GOT3 (cell line): ENCODE measurements at regions not wholly inside any gene's neighbourhood (a gene's known extent, or its start where the extent isn't known, plus 50 kb on each side); places are given as distances from the start of the nearest gene placed in this dataset.
"Not testable (repeated sequence)": the region's sequence is repeated elsewhere in the genome, so short reads cannot be mapped to it uniquely, and the experiment has no call there.

Experiments
- DNase-seq: peaks from one replicate; lab custom pipeline; 2025; ENCODE audit warnings: mixed read lengths; lab: John Stamatoyannopoulos, UW

DNA sequence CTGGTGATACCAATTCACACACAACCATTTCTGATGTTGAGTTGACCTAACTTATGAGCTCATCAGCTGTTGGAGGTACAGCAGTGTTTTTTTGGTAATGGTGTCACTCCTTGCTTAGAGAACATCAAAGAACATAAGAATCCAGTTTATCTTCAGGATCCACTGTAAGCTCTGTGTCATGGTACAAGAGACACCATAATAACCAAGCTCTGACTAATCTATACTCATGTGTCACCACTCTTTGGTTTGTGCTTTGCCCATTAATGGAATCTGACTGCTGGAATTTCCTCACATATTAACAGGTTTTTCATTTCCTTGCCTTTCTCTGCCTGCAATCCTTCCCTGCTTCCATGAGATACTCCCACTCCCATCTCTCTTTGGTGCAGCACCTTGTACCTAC lies 735.1 kb upstream of the LCORL start:
- no peak for DNase-seq

DNA sequence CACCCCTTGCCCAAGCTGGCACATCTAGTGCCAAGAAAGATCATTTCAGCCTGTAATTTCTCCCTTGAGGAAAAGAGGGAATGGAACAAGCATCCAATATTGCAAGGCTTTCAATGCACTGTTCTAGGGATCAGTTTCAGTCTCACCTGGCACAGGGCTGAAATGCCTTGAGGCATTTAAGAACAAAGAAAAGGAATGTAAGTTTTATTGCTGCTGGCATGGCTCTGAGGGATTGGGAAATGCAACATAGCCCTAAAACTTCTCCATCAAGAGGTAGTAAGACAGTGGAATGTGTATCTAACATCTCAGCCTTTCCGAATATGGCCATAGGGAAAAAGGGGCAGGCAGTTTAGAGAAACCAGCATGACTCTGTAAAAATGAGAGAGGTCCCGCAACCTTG lies 732.6 kb upstream of the LCORL start:
- no peak for DNase-seq

DNA sequence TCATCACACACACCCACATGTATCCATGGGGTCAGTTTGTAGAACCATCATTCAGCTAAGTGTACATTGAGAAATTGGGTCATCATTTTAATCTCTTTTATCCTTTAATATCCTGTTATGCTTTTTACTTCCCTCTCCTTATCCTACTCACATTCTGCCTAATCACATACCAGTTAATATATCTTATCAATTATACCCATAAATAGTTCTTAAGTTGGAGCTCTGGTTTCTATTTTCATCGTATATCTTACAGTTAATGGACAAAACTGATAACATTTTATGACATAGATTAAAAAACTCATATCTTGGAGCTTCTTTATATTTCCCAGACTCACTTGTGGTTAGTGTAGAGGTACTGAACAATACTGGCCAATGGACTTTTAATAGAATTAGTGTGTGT lies 729.5 kb upstream of the LCORL start:
- no peak for DNase-seq

DNA sequence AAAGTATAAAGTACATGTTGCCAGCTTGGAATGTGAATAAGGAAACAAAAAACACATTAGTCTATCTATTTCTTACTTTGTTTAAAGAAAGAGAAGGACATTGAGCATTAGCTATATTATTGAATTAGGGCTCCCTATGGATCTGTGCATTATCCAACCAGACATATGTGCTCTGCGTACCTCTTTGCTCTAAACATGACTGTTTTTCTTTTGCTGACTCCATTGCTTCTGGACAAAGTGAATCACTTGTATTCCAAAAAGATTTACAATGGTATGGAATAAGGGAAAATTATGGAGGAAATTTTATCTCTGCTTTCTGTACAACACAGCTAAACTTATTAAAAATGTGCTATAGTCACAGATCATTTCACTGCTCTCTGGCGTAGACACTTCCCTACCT lies 727.8 kb upstream of the LCORL start:
- DNase-seq, result no peak

DNA sequence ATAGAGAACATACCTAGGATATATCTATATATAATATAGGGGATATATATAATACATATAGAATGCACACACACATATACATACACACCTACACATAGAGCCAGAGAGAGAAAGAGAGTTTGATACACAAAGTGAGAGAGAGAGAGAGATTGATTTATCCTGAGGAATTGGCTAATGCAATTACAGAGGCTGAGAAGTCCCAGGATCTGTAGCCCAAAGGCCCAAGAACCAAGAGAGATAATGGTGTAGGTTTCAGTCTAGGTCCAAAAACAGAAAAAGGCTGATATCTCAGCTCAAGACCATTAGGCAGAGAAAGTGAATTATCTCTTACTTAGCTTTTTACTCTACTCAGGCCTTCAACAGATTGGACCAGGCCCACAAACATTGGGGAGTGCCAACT lies 715.0 kb upstream of the LCORL start:
- no peak for DNase-seq

DNA sequence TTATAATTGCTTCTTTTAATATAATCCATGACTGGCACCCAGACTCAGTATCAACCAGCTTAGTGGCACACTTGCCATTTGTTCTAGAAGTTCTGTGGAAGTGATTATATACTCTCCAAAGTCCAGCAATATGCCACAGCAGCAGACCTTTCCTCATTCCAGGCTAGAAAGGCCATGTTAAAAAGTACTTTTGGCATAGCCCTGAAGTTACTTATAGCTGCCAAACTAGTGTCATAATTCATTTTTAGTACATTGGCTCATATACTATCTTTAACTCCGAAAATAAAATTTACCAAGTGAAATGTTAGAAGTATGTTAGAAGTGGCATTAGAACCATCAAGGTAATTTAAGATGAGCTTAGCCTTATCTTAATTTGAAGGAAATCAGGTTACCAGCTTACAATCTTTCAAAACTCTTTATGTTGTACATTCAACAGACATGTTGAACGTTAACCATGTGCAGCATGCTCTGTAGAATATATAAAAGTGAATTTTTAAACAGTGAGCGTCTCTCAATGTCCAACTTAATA lies 714.2 kb upstream of the LCORL start:
- no peak for DNase-seq

DNA sequence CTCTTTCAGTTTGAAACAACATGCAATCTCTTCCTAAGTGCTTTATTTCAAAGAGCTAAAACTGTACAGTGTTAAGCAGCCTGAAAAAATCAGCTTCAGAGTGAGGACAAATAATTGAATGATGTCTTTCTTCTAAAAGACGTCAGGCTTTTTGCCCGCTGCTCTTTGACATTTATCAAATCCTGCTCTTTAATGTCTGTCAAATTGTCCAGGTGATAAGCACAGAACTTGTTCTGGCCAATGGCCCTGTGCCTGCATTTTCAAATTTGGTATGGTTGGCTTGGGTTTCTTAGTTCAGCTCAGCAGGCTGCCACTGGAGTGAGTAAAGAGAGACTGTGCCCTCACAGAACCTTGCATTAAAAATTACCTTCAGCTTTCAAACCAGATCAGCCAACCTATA lies 712.9 kb upstream of the LCORL start:
- DNase-seq, result no peak

DNA sequence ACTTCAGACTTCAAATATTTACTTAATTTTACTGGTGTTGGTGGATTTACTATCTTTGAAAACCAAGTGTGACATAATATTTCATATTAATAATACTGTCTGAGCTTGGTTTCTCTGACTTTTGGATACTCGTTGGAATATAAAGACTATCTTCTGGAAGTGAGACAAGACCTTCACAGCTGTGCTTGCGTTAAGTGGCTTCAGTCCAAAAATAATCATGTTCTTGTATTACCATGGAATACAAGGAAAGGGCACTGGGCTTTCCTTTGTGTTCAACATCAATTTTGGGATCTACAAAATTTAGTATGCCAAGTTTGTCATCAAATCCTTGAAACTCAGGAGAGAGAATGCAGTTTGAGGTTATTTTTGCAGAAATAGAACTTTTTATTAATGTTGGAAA lies 712.4 kb upstream of the LCORL start:
- DNase-seq, result no peak

DNA sequence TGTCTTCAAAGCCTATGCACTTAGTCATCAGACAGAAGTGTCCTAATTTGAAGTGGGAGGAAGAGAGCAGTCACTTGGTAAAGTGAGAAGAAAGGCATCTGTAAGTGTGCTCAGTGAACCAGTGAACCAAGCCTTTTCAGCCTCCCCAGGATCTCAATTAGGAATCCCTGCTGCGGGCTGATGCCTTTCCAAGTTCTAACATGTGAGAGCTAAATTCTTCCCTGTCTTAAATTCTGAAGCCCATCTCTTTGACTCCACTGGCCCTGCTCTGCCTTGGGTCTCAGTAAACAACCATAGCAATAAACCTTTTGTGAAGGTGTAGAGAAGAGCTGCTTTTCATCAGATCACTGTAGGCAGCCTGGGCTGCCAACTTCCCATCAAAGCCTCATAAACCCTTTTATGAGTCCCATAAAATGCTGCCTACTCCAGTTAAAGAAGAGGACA lies 701.2 kb upstream of the LCORL start:
- DNase-seq, result no peak

DNA sequence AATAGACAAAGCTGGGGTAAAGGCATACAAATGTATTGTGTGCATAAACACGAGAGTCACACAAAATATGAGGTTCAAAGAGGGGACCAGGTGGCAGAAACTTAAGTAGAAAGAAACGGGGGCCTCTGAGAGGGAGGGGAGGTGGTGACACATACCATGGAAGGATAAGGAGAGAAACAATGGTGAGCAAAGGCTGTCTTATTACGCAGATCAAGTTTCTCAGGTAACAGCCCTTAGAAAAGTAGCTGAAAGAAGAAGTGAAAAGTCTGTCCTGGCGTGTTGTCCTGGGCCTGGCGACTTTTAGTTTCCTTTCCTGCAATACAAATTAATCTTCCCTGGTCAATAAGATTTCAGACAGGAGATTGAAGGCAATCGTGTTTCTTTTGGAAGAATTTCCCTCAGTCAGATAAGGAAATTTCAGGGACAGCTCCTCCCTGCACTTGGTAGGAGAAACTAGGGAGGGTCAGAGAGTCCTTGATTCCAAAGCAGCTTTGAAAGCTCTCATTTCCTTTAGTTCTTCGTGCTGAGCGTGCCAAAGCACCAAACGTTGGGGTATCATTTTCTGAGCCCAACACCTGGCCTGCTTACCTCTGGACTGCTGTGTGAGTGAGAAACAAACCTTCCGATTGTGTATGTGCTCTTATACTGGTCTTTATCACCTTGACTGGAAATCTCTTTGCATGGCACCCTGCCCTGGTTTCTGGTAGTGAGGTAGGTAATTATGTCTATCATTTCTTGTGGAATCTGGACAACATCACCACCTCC lies 676.7 kb upstream of the LCORL start:
- DNase-seq, result no peak

DNA sequence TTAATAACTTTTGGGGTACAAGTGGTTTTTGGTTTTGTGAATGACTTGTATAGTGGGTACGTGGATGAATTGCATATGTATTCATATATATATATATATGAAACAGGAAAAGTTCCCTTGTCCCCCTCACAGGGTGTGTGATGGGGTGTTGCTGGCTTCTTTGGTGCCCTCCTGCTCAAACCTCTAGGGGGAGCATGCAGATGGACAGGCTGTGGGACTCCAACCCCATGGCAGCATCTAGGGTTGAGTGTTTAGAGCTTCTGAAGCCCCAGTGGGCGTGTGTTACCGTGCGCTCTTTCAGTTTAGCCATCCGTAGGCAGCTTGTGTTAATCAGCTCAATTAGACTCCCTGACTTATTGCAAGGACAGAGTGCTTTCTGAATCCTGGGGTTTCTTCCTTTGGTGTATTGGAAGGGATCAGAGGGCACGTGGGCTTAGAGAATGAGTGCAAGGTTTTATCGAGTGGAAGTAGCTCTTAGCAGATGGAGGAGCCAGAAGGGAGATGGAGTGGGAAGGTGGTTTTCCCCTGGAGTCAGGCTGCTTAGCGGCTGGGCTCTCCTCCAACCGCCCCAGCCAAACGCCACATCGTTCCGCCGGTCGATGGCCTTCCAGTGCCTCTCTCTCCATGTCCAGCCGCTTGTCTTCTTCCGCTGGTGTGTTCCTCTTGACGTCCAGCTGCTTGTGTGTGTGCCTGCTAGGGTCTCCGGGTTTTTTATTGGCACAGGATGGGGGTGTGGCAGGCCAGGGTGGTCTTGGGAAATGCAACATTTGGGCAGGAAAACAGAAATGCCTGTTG lies 674.4 kb upstream of the LCORL start:
- DNase-seq, result no peak

DNA sequence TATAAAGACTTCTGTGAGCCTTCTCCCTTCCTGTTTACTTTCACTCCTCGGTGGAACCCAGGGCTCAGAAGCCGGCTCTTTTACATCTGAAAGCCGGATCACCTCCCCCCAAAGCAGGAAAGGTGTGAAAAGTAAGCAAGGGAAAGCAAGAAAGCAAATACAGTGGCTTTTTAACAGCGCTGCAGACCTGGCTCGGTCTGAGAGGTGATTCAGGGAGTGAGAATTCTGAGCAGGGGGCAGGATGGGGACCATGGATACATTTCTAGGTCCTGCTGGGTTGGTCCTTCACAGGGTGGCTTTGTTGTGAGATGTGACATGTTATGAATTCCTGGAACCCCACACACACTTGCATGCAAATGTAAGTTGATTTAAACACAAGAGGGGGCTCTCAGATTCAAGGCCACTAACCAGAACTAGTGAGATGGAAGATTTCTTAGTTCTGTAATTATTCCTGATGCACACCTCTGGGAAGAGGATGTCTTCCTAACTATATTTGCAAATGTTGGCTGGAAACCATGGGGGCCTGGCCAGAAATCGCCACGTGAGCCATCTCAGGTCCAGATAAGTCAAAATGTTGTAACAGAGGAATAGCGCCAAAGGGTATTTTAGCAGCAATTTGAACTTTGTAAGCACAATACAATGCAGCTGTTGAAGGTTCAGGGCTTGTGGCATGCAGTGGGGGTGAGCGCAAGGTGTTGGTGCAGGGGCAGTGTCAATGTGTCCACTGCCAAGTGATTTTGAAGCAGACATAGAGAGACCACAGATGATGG lies 670.1 kb upstream of the LCORL start:
- no peak for DNase-seq

DNA sequence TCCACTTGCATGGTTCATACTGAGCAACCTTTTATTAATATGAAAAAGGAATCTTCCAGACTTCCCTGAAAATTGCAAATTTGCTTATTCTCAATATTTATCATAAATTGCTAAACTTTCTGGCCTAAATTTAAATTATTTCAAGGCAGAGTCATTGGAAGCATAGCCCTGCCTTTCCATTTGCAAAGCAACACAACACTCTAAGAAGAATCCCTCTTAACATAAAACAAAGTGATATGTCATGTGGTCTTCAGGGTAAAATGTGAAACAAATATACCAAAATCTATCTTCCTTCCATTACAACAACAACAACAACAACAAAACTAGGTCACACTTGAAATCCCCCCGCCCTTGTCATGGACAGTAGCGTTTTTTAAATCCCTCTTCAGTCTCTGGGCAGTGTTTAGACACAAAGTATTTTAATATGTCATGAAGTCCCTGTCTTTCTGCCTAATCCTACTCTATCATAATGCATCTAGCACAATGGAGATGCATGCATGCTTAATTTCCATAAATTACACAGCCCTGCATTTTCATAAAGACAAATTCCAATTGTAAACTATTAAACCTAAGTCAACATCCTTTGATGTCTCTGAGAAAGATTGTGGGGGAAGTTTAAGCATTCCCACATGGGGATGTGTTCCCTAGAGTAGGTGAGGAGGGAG lies 668.9 kb upstream of the LCORL start:
- no peak for DNase-seq

DNA sequence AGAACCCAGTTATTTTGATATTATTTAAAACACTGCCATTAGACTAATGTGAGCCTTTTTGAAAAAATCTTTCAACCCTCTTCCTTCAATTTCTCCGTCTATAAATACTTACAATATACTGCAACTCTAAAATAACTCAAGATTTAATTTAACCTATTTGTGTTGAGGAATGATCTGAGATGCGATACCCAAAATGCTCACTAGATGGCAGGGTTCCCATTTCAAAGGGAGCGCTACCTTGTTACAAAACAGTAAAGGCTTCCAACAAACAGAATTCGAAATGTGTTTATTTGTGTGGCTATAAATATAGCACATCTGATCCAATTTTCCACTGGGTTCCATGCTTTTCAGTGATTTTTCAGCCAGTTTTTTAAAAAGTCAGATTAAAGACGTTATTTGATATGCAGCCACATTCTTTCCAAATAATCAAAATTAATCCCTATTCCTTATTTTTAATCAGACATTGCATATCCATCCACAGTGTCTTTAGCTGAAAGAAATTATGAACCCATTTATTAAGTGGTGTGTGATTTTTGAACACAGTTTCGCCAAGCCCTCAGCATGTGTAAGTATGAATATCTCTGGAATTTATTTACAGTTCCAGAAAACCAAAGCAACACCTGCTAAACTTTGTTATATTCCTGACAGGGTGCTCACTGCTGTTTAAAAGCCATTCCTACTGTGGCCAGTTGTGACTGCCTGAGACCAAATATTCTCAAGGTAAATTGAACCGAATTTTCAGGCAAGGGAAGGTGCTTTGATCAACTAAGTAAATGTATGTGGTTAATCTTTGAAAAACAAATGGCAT lies 668.0 kb upstream of the LCORL start:
- DNase-seq, result no peak

DNA sequence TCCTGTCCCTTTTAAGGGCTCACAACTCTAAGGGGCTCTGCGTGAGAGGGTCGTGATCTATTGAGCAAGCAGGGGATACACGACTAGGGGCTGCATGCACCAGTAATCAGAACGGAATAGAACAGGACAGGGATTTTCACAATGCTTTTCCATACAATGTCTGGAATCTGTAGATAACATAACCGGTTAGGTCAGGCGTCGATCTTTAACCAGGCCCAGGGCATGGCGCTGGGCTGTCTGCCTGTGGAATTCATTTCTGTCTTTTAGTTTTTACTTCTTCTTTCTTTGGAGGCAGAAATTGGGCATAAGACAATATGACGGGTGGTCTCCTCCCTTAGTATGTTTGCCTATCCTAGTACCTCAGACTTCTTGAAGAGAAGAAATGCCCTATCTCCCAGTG lies 666.8 kb upstream of the LCORL start:
- not testable (repeated sequence) for DNase-seq

DNA sequence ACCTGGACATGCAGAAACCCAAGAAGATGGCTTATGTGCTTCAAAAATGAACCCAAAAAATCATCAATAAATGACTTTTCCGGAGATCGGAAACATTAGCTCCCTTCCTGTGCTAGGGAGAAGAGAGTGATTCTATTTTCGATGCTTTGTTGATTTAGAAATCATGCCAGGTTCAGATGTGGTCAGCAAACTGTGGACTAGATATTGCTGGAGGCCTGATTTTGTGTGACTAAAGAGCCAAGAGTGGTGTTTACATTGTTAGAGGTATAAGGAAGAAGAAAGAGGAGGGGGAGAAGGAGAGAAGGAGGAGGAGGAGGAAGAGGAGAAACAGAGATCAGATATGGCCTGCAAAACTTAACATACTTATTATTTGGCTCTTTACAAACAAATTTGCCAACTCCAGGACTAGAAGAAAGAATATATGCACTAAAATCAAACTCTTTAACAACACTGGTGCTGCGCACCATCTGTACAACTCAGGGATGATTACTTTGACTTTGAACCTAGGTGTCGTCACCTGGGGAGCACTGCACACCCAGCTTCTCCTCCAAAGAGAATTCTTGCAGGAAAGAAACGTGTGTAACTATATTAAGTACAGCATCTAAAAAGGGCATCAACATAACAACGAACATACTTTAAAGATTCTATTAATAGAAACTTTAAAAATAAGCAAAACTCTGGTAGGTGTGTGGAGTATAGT lies 664.9 kb upstream of the LCORL start:
- DNase-seq, result no peak

DNA sequence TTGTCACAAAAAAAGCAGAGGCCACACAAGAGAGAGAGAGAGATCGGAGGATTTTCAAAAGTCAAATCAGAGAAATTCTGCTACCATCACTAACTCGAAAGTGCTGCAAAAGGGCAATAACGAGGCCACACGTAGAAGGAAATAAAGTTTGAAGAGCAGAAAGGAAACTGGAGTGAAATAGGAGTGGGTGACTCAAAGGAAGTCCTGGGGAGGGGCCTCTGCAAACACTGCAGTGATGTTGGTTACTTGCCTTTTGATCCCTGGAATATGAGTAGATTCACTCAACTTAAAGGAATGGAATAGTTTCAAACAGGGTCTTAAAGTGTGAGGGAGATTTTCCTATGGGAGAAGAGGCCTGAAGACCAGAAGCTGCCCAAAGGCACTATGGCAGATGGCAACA lies 663.4 kb upstream of the LCORL start:
- DNase-seq, result no peak

DNA sequence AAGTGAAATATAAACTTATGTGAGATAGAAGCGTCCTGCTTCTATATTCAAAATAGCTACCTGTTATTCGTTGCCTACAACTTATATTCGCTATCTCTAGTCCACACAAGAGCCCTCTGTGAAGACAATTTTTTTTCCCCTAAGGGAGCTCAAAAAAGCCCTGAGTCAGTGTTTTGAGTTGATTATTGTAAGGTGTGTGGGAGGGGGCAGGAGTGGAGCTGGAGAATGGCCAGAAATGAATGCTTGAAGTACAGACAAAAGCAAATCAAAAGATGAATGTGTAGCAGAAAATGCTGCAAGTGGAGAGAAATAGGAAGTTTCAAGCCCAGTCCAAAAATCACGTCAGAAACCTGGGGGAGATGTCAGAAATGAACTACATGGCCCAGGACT lies 655.0 kb upstream of the LCORL start:
- no peak for DNase-seq

DNA sequence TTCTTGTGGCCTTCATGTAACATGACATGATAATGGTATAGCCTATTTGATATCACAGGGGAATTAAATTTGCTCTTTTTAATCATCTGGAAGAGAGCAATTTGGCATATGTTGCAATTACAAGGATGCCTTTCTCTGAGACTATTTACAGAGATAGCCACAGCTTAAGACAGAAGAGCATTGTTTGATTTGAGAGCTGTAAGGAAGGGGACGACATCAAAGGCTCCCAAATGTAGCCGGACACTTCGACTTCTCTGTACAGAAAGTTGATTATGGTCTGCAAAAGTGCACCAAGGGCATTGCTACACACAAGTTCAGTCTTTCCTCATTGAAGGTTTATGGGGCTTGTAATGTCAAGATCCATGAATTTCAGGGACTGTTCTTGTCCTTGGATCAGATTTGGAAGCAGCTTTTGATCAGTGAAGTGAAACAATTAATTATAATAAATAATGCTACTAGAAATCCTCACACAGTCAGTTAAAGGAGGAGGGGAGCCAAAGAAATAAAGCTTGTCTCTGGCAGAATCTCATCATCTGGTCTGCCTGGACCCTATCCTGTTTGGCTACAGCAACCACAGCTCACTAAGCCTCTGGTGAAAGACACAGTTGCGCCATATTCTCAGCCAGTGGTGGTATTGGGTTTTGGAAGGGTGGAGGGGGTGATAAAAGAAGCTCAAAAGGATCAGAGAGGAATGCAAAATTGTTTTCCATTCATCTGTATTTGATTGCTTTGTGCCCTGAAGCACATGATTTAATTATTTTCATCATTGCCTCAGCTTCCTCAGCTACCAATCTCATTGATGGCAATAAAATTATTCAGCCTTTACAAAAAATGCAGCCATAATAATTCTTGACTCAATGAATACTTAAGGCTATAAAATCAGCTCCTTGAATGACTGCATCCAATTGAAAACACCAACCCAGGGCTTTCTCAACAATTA lies 654.3 kb upstream of the LCORL start:
- no peak for DNase-seq
